Prostate gland (tissue), 2 donors: ENCODE measurements at regions not wholly inside any gene's neighbourhood (a gene's known extent, or its start where the extent isn't known, plus 50 kb on each side); places are given as distances from the start of the nearest gene placed in this dataset.

ENCODE experiments used
- DNase-seq: peaks from one replicate; pipeline ENCODE4 v3.0.0-alpha.2; 2019; ENCODE audit warnings: low spot score
- H3K27ac ChIP-seq, 2 donors: fragments of 200-600 bp; sonication (generic); 2 replicates each; pipeline ENCODE4 v1.5.1; 2017 to 2019
- H3K27me3 ChIP-seq: fragments of 200-600 bp; sonication (generic); replicated peaks from 2 replicates; pipeline ENCODE4 v1.5.1; 2019; ENCODE audit not compliant: insufficient read depth
- H3K36me3 ChIP-seq, 2 donors: fragments of 200-600 bp; sonication (generic); 1 replicate in 1 of 2; 2 replicates in 1 of 2; pipeline versions ENCODE4 v1.5.1 to v1.8.1; 2017 to 2019
- H3K4me1 ChIP-seq: fragments of 200-600 bp; sonication (generic); replicated peaks from 2 replicates; pipeline ENCODE4 v1.5.1; 2019
- H3K4me3 ChIP-seq, 2 donors: fragments of 200-600 bp; sonication (generic); 2 replicates each; pipeline ENCODE4 v1.5.1; 2017 to 2019
- H3K9me3 ChIP-seq: fragments of 200-600 bp; sonication (generic); 2 replicates; pipeline ENCODE4 v1.5.1; 2017
- CTCF ChIP-seq, 4 experiments: fragments of 200-600 bp in 2 of 4; fragments of 450-650 bp in 2 of 4; sonication (generic) in 2 of 4; IDR thresholded peaks; 1 replicate in 3 of 4; 2 replicates in 1 of 4; pipeline ENCODE4 v1.5.1; 2016 to 2019; ENCODE audit warnings: antibody characterized with exemption in 4 of 4, mild to moderate bottlenecking in 2 of 4, moderate library complexity in 2 of 4
- POLR2A ChIP-seq: fragments of 450-650 bp; IDR thresholded peaks from one replicate; pipeline ENCODE4 v1.6.1; 2016; ENCODE audit warnings: antibody characterized with exemption, mild to moderate bottlenecking
- POLR2AphosphoS5 ChIP-seq: sonication (generic); formaldehyde crosslinking; IDR thresholded peaks from one replicate; pipeline ENCODE4 v1.6.1; 2017; ENCODE audit warnings: antibody characterized with exemption
- WGBS: methylation state at CpG from one replicate; pipeline ENCODE4 v1.1.5; 2018; 5-methylcytosine and 5-hydroxymethylcytosine counted together
- intact Hi-C: fragments of 100-400 bp; cut with DNase I; formaldehyde crosslinking; loops from one replicate; pipeline ENCODE4 v1.14.2; 2022

- no peak for DNase-seq
- 79% methylated on average over 3 of the region's 3 CpGs for WGBS
- Histone ChIP-seq H3K36me3 (no peaks in the 10 kb centered on the region), H3K27ac (no peak overlapping the region), H3K9me3 (no peaks in the 10 kb centered on the region), H3K27me3 (no peaks in the 10 kb centered on the region), H3K4me1 (no peaks in the 10 kb centered on the region), H3K4me3 (no peak overlapping the region)
- no peak for TF ChIP-seq POLR2A
- no peak for TF ChIP-seq CTCF (IDR thresholded peaks at IDR 0.05)
- no peak for TF ChIP-seq POLR2AphosphoS5
- intact Hi-C loops = loop anchor here (5.0 kb wide), 1 partner anchor 80 kb away; the partner anchor contains the start of gene KRAS
These were observed 81.4 kb upstream of the KRAS start for GRCh38 chr12:25332143-25332542.

GRCh38 chr12:25328072-25328712, 77.5 kb upstream of the KRAS start:
- Histone ChIP-seq H3K9me3 (no peaks in the 10 kb centered on the region), H3K4me3 (no peak overlapping the region), H3K27me3 (no peaks in the 10 kb centered on the region), H3K27ac (no peak overlapping the region), H3K36me3 (no peaks in the 10 kb centered on the region), H3K4me1 (no peaks in the 10 kb centered on the region)
- DNase-seq = no peak
- 47% methylated on average over 5 of the region's 5 CpGs for WGBS
- intact Hi-C loops = no loop called here
- TF ChIP-seq CTCF (IDR thresholded peaks at IDR 0.05) (no peak), POLR2A (no peak), POLR2AphosphoS5 (no peak)

- intact Hi-C loops = no loop called here
- DNase-seq = no peak
- no peaks in the 10 kb centered on the region for H3K36me3 ChIP-seq
- H3K4me1 ChIP-seq = no peaks in the 10 kb centered on the region
- WGBS = 53% methylated on average over 4 of the region's 4 CpGs
- H3K9me3 ChIP-seq = no peaks in the 10 kb centered on the region
- H3K27me3 ChIP-seq = no peaks in the 10 kb centered on the region
- H3K4me3 ChIP-seq = no peak overlapping the region
- H3K27ac ChIP-seq = no peak overlapping the region
- TF ChIP-seq CTCF (IDR thresholded peaks at IDR 0.05) (no peak), POLR2AphosphoS5 (no peak), POLR2A (no peak)
These were observed 76.6 kb upstream of the KRAS start for GRCh38 chr12:25327321-25327720.

GRCh38 chr12:25326326-25326725, 75.6 kb upstream of the KRAS start:
- DNase-seq = no peak
- WGBS = 88% methylated on average over 2 of the region's 2 CpGs
- Histone ChIP-seq H3K27me3 (no peaks in the 10 kb centered on the region), H3K4me3 (no peak overlapping the region), H3K27ac (no peak overlapping the region), H3K9me3 (no peaks in the 10 kb centered on the region), H3K36me3 (no peaks in the 10 kb centered on the region), H3K4me1 (no peaks in the 10 kb centered on the region)
- intact Hi-C loops = no loop called here
- TF ChIP-seq CTCF (IDR thresholded peaks at IDR 0.05) (no peak), POLR2AphosphoS5 (no peak), POLR2A (no peak)

- Histone ChIP-seq H3K4me3 (no peak overlapping the region), H3K36me3 (no peaks in the 10 kb centered on the region), H3K9me3 (no peaks in the 10 kb centered on the region), H3K27me3 (no peaks in the 10 kb centered on the region), H3K27ac (no peak overlapping the region), H3K4me1 (no peaks in the 10 kb centered on the region)
- TF ChIP-seq POLR2AphosphoS5 = no peak
- no peak for TF ChIP-seq POLR2A
- TF ChIP-seq CTCF (IDR thresholded peaks at IDR 0.05) = no peak
- intact Hi-C loops = no loop called here
- DNase-seq = no peak
- WGBS = 70% methylated on average over 2 of the region's 2 CpGs
These were observed 74.1 kb upstream of the KRAS start for GRCh38 chr12:25324861-25325260.
